ENCODE measurements at regions not wholly inside any gene's neighbourhood (a gene's known extent, or its start where the extent isn't known, plus 50 kb on each side); places are given as distances from the start of the nearest gene placed in this dataset.

DNA sequence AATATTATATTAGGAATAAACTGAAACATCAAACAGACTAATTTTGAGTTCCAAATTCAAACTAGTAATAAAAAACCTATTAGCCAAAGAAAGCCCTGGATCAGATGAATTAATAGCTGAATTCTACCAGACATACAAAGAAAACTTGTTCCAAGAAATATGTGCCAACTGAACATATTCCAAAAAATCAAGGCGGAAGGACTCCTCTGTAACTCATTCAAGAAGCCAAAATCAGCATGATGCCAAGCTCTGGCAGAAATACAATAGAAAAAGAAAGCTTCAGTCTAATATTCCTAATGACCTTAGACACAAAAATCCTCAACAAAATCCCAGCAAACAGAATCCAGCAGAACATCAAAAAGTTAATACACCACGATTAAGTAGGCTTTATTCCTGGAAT is 619.1 kb upstream of the COX7C start:
- TF ChIP-seq, protein P1, sequence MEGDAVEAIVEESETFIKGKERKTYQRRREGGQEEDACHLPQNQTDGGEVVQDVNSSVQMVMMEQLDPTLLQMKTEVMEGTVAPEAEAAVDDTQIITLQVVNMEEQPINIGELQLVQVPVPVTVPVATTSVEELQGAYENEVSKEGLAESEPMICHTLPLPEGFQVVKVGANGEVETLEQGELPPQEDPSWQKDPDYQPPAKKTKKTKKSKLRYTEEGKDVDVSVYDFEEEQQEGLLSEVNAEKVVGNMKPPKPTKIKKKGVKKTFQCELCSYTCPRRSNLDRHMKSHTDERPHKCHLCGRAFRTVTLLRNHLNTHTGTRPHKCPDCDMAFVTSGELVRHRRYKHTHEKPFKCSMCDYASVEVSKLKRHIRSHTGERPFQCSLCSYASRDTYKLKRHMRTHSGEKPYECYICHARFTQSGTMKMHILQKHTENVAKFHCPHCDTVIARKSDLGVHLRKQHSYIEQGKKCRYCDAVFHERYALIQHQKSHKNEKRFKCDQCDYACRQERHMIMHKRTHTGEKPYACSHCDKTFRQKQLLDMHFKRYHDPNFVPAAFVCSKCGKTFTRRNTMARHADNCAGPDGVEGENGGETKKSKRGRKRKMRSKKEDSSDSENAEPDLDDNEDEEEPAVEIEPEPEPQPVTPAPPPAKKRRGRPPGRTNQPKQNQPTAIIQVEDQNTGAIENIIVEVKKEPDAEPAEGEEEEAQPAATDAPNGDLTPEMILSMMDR (IDR thresholded peaks at IDR 0.05; ENCODE audit: low read depth, low read length, missing control alignments) = no peak
- no peak overlapping the region for H3K4me3 ChIP-seq (ENCODE audit: low read depth, low read length)
- in situ Hi-C loops (cut with HindIII; ENCODE audit: low sequenced_read_pairs) = no loop called here
- peak; percentile 12 for DNase-seq (ENCODE audit: low read depth)

DNA sequence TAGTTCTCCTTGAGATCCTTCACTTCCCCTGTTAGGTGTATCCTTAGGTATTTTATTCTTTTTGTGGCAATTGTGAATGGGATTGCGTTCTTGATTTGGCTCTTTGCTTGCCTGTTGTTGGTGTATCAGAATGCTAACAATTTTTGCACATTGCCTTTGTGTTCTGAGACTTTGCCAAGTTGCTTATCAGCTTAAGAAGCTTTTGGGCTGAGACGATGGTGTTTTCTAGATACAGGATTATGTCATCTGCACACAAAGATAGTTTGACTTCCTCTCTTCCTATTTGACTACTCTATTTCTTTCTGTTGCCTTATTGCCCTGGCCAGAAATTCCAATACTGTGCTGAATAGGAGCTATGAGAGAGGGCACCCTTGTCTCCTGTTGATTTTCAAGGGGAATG is 609.4 kb upstream of the COX7C start:
- in situ Hi-C loops (cut with HindIII; ENCODE audit: low sequenced_read_pairs) = no loop called here
- TF ChIP-seq, protein P1 (IDR thresholded peaks at IDR 0.05; ENCODE audit: low read depth, low read length, missing control alignments) = no peak
- H3K4me3 ChIP-seq (ENCODE audit: low read depth, low read length) = no peak overlapping the region
- DNase-seq (ENCODE audit: low read depth) = no peak

DNA sequence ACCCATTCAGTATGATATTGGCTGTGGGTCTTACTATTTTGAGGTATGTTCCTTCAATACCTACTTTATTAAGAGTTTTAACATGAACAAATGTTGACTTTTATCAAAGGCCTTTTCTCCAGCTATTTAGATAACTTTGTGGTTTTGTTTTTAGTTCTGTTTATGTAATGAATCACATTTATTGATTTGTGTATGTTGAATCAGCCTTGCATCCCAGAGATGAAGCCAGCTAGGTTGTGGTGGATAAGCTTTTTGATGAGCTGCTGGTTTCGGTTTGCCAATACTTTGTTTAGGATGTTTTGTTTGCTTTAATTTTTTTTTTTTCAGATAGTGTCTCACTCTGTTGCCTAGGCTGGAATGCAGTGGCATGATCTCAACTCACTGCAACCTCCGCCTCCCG is 609.0 kb upstream of the COX7C start:
- H3K4me3 ChIP-seq (ENCODE audit: low read depth, low read length) = no peak overlapping the region
- in situ Hi-C loops (cut with HindIII; ENCODE audit: low sequenced_read_pairs) = no loop called here
- no peak for DNase-seq (ENCODE audit: low read depth)
- TF ChIP-seq, protein P1 (IDR thresholded peaks at IDR 0.05; ENCODE audit: low read depth, low read length, missing control alignments) = no peak

DNA sequence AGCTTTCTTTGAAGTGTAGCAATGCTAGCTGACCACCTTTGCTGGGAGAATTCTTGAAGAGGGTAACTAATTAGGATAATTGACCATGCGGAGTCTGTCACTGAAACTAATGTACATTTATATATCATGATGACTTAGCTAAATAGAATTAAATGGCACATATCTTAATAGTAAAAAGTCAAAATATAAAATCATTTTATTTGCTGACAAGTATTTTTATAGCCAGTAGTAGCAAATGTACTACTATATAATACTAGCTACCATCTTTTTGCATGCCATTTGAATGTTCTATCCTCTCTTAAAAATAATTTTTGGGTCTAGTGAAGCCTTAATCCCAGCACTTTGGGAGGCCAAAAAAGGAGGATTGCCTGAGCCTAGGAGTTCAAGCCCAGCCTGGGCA is 605.8 kb upstream of the COX7C start:
- no peak overlapping the region for H3K4me3 ChIP-seq (ENCODE audit: low read depth, low read length)
- TF ChIP-seq, protein P1 (IDR thresholded peaks at IDR 0.05; ENCODE audit: low read depth, low read length, missing control alignments) = no peak
- in situ Hi-C loops (cut with HindIII; ENCODE audit: low sequenced_read_pairs) = no loop called here
- no peak for DNase-seq (ENCODE audit: low read depth)

DNA sequence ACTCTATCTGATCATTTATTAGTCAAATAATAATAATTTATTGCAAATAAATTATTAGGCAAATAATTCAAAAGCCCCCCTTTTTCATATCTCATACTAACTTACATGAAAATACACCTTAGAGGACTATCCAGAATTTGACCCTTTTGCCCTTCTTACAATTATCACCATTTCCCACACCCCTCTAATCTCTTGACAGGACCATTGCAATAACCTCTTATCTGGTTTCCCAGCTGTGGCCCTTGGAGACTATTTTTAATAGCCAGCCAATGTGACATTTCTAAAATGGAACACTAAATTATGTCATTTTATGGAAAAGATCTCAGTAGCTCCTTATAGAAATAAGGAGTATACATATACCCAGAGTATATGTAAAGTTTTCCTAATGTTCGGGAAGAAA is 588.4 kb upstream of the COX7C start:
- no peak overlapping the region for H3K4me3 ChIP-seq (ENCODE audit: low read depth, low read length)
- no peak for DNase-seq (ENCODE audit: low read depth)
- in situ Hi-C loops (cut with HindIII; ENCODE audit: low sequenced_read_pairs) = no loop called here
- TF ChIP-seq, protein P1 (IDR thresholded peaks at IDR 0.05; ENCODE audit: low read depth, low read length, missing control alignments) = no peak

DNA sequence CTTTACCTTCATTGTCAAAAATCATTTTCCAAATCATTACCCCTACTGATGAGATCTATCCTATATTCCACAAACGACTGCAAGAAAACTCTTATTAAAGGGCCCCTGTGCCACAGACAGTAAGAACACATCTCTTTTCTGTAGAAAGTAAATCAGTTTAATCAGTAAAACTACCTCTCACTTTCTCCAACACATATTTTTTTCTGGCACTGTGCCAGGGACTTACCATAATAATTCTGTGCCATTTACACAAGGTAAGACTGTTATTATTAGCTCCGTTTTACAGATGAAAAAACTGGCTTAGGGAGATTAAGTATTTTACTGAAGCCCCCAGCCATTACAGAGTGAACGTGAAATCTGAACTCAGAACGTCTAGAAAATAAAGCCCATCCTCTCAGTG is 587.0 kb upstream of the COX7C start:
- no peak for DNase-seq (ENCODE audit: low read depth)
- TF ChIP-seq, protein P1 (IDR thresholded peaks at IDR 0.05; ENCODE audit: low read depth, low read length, missing control alignments) = no peak
- in situ Hi-C loops (cut with HindIII; ENCODE audit: low sequenced_read_pairs) = no loop called here
- no peak overlapping the region for H3K4me3 ChIP-seq (ENCODE audit: low read depth, low read length)

DNA sequence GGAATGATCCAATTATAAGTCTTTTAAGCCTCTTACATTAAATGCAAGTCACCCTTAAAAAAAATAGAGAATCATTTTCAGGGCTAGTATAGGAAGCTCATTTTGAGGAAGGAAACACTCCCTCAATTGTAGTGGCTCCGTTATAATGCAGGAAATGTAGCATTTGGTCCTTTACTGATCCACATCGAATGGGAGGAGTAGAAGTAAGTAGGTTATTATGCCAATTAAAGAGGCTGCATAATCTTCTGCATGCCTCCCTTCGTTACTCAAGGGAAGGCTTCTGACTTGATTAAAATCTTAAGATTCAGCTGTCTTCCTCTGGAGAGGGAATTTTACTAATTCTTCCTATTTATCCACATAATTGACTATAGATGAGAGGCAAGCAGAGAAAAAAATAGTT is 579.2 kb upstream of the COX7C start:
- H3K4me3 ChIP-seq (ENCODE audit: low read depth, low read length) = no peak overlapping the region
- in situ Hi-C loops (cut with HindIII; ENCODE audit: low sequenced_read_pairs) = no loop called here
- TF ChIP-seq, protein P1 (IDR thresholded peaks at IDR 0.05; ENCODE audit: low read depth, low read length, missing control alignments) = no peak
- no peak for DNase-seq (ENCODE audit: low read depth)
